Nephron (organoid): ENCODE measurements at regions not wholly inside any gene's neighbourhood (a gene's known extent, or its start where the extent isn't known, plus 50 kb on each side); places are given as distances from the start of the nearest gene placed in this dataset.
"Not testable (repeated sequence)": the region's sequence is repeated elsewhere in the genome, so short reads cannot be mapped to it uniquely, and the experiment has no call there.

Experiments used
- H3K27ac Mint-ChIP-seq, 3 experiments: 2 replicates each; pipeline ENCODE4 v1.8.0; 2020; ENCODE audit warnings: mixed read lengths in 3 of 3, mild to moderate bottlenecking in 2 of 3, moderate library complexity in 1 of 3
- H3K27me3 Mint-ChIP-seq: 2 replicates; pipeline ENCODE4 v1.8.0; 2021; ENCODE audit warnings: low read depth, mild to moderate bottlenecking, moderate library complexity, mixed read lengths
- H3K36me3 Mint-ChIP-seq: 2 replicates; pipeline ENCODE4 v1.8.0; 2020; ENCODE audit warnings: low read depth, mixed read lengths
- H3K4me1 Mint-ChIP-seq: 2 replicates; pipeline ENCODE4 v1.8.0; 2020; ENCODE audit warnings: mixed read lengths
- H3K4me3 Mint-ChIP-seq, 3 experiments: 2 replicates each; pipeline ENCODE4 v1.8.0; 2020; ENCODE audit warnings: mild to moderate bottlenecking in 3 of 3, mixed read lengths in 3 of 3, moderate library complexity in 2 of 3
- H3K9me3 Mint-ChIP-seq: 2 replicates; pipeline ENCODE4 v1.8.0; 2020; ENCODE audit warnings: mixed read lengths
- CTCF ChIP-seq, 3 experiments: fragments of 200-600 bp; sonication (generic); IDR thresholded peaks; one replicate each; pipeline ENCODE4 v1.5.0; 2021; ENCODE audit warnings: antibody characterized with exemption in 3 of 3; ENCODE audit not compliant: unreplicated experiment in 3 of 3

GRCh38 chr6:114810468-114810867 lies 467.6 kb upstream of the HS3ST5 start:
- Mint-ChIP-seq H3K27me3 (no peaks in the 10 kb centered on the region), H3K4me3 (no peak overlapping the region), H3K36me3 (no peaks in the 10 kb centered on the region), H3K9me3 (peaks cover 7% of the 10 kb centered on the region), H3K27ac (no peak overlapping the region), H3K4me1 (no peaks in the 10 kb centered on the region)
- no peak for TF ChIP-seq CTCF (IDR thresholded peaks at IDR 0.05; ENCODE audit: unreplicated experiment in 3 of 3)

GRCh38 chr6:114805426-114805825 lies 462.6 kb upstream of the HS3ST5 start:
- not testable (repeated sequence) for H3K4me1 Mint-ChIP-seq, H3K36me3 Mint-ChIP-seq, H3K27ac Mint-ChIP-seq, H3K27me3 Mint-ChIP-seq, H3K4me3 Mint-ChIP-seq
- peaks cover 20% of the 10 kb centered on the region for H3K9me3 Mint-ChIP-seq

GRCh38 chr6:114796576-114796975 lies 453.8 kb upstream of the HS3ST5 start:
- H3K27ac Mint-ChIP-seq = no peak overlapping the region
- no peaks in the 10 kb centered on the region for H3K4me1 Mint-ChIP-seq
- no peaks in the 10 kb centered on the region for H3K27me3 Mint-ChIP-seq
- H3K4me3 Mint-ChIP-seq = no peak overlapping the region
- TF ChIP-seq CTCF (IDR thresholded peaks at IDR 0.05; ENCODE audit: unreplicated experiment in 3 of 3) = no peak
- no peaks in the 10 kb centered on the region for H3K36me3 Mint-ChIP-seq
- no peaks in the 10 kb centered on the region for H3K9me3 Mint-ChIP-seq

GRCh38 chr6:114793428-114793827 lies 450.6 kb upstream of the HS3ST5 start:
- no peaks in the 10 kb centered on the region for H3K27me3 Mint-ChIP-seq
- no peaks in the 10 kb centered on the region for H3K36me3 Mint-ChIP-seq
- no peaks in the 10 kb centered on the region for H3K4me1 Mint-ChIP-seq
- no peaks in the 10 kb centered on the region for H3K9me3 Mint-ChIP-seq
- H3K27ac Mint-ChIP-seq = no peak overlapping the region
- no peak for TF ChIP-seq CTCF (IDR thresholded peaks at IDR 0.05; ENCODE audit: unreplicated experiment in 3 of 3)
- no peak overlapping the region for H3K4me3 Mint-ChIP-seq

- no peaks in the 10 kb centered on the region for H3K36me3 Mint-ChIP-seq
- peaks cover 2% of the 10 kb centered on the region for H3K9me3 Mint-ChIP-seq
- H3K4me3 Mint-ChIP-seq = no peak overlapping the region
- H3K27me3 Mint-ChIP-seq = no peaks in the 10 kb centered on the region
- TF ChIP-seq CTCF (IDR thresholded peaks at IDR 0.05; ENCODE audit: unreplicated experiment in 3 of 3) = no peak
- no peak overlapping the region for H3K27ac Mint-ChIP-seq
- no peaks in the 10 kb centered on the region for H3K4me1 Mint-ChIP-seq
These were observed 442.7 kb upstream of the HS3ST5 start for GRCh38 chr6:114785235-114786127.

GRCh38 chr6:114783783-114784182 lies 441.0 kb upstream of the HS3ST5 start:
- no peak overlapping the region for H3K4me3 Mint-ChIP-seq
- no peaks in the 10 kb centered on the region for H3K27me3 Mint-ChIP-seq
- no peaks in the 10 kb centered on the region for H3K4me1 Mint-ChIP-seq
- no peaks in the 10 kb centered on the region for H3K36me3 Mint-ChIP-seq
- H3K9me3 Mint-ChIP-seq = peaks cover 2% of the 10 kb centered on the region
- no peak for TF ChIP-seq CTCF (IDR thresholded peaks at IDR 0.05; ENCODE audit: unreplicated experiment in 3 of 3)
- no peak overlapping the region for H3K27ac Mint-ChIP-seq
